KMS-11 (cell line): ENCODE measurements at regions not wholly inside any gene's neighbourhood (a gene's known extent, or its start where the extent isn't known, plus 50 kb on each side); places are given as distances from the start of the nearest gene placed in this dataset.

Experiments
- H2AFZ ChIP-seq: fragments of 200-600 bp; sonication (generic); 2 replicates; pipeline ENCODE4 v1.6.1; 2016; ENCODE audit warnings: antibody characterized with exemption, mixed run types, low read depth
- H3K27ac ChIP-seq: fragments of 200-600 bp; sonication (generic); 2 replicates; pipeline ENCODE4 v1.6.1; 2016; ENCODE audit warnings: mild to moderate bottlenecking, mixed run types
- H3K27me3 ChIP-seq: fragments of 200-600 bp; sonication (generic); 2 replicates; pipeline ENCODE4 v1.6.1; 2017; ENCODE audit warnings: mild to moderate bottlenecking, low read depth, mixed run types, moderate library complexity; ENCODE audit not compliant: insufficient read depth
- H3K36me3 ChIP-seq: fragments of 200-600 bp; sonication (generic); 2 replicates; pipeline ENCODE4 v1.6.1; 2017; ENCODE audit warnings: mild to moderate bottlenecking, mixed run types; ENCODE audit not compliant: insufficient read depth
- H3K4me1 ChIP-seq: fragments of 200-600 bp; sonication (generic); 2 replicates; pipeline ENCODE4 v1.6.1; 2016; ENCODE audit warnings: mild to moderate bottlenecking, low read depth, mixed run types; ENCODE audit not compliant: poor library complexity, severe bottlenecking
- H3K4me2 ChIP-seq: fragments of 200-600 bp; sonication (generic); 2 replicates; pipeline ENCODE4 v1.7.0; 2016; ENCODE audit warnings: mild to moderate bottlenecking, mixed run types
- H3K4me3 ChIP-seq: fragments of 200-600 bp; sonication (generic); IDR thresholded peaks from 2 replicates; pipeline ENCODE4 v1.6.1; 2017; ENCODE audit warnings: low read depth, low read length, mixed read lengths; ENCODE audit not compliant: insufficient read depth
- H3K79me2 ChIP-seq: fragments of 200-600 bp; sonication (generic); 2 replicates; pipeline ENCODE4 v1.6.1; 2016; ENCODE audit warnings: low read depth, mixed run types; ENCODE audit not compliant: insufficient read depth
- H3K9ac ChIP-seq: fragments of 200-600 bp; sonication (generic); 2 replicates; pipeline ENCODE4 v1.6.1; 2016; ENCODE audit warnings: mild to moderate bottlenecking, mixed run types
- H4K20me1 ChIP-seq: fragments of 200-600 bp; sonication (generic); 2 replicates; pipeline ENCODE4 v1.6.1; 2016; ENCODE audit warnings: mild to moderate bottlenecking, mixed run types; ENCODE audit not compliant: insufficient read depth
- CTCF ChIP-seq: fragments of 200-600 bp; sonication (generic); conservative IDR thresholded peaks from 2 replicates; pipeline ENCODE4 v1.6.1; 2017; ENCODE audit warnings: low read depth, mild to moderate bottlenecking, antibody characterized with exemption, low read length, moderate library complexity, mixed read lengths

- no peaks in the 10 kb centered on the region for H3K27me3 ChIP-seq
- H3K4me3 ChIP-seq: no peak overlapping the region
- H3K36me3 ChIP-seq: no peaks in the 10 kb centered on the region
- H3K27ac ChIP-seq: no peak overlapping the region
- no peaks in the 10 kb centered on the region for H3K79me2 ChIP-seq
- no peak overlapping the region for H2AFZ ChIP-seq
- H3K9ac ChIP-seq: no peak overlapping the region
- H3K4me2 ChIP-seq: no peak overlapping the region
- no peak for TF ChIP-seq CTCF
- no peaks in the 10 kb centered on the region for H3K4me1 ChIP-seq
- no peaks in the 10 kb centered on the region for H4K20me1 ChIP-seq
Measured at GRCh38 chr18:71238974-71239624, 950.3 kb downstream of the SOCS6 start.

- no peaks in the 10 kb centered on the region for H3K36me3 ChIP-seq
- no peaks in the 10 kb centered on the region for H3K79me2 ChIP-seq
- H4K20me1 ChIP-seq: no peaks in the 10 kb centered on the region
- no peak overlapping the region for H3K4me2 ChIP-seq
- no peaks in the 10 kb centered on the region for H3K4me1 ChIP-seq
- no peak overlapping the region for H3K9ac ChIP-seq
- no peaks in the 10 kb centered on the region for H3K27me3 ChIP-seq
- no peak overlapping the region for H3K27ac ChIP-seq
- no peak overlapping the region for H2AFZ ChIP-seq
- TF ChIP-seq CTCF: no peak
- H3K4me3 ChIP-seq: no peak overlapping the region
Measured at GRCh38 chr18:71237641-71238040, 948.8 kb downstream of the SOCS6 start.

- Histone ChIP-seq H3K4me2 (no peak overlapping the region), H3K4me1 (no peaks in the 10 kb centered on the region), H3K36me3 (no peaks in the 10 kb centered on the region), H3K27me3 (no peaks in the 10 kb centered on the region), H3K4me3 (no peak overlapping the region), H3K9ac (no peak overlapping the region), H3K27ac (no peak overlapping the region), H2AFZ (no peak overlapping the region), H3K79me2 (no peaks in the 10 kb centered on the region), H4K20me1 (no peaks in the 10 kb centered on the region)
- no peak for TF ChIP-seq CTCF
Measured at GRCh38 chr18:71233177-71233576, 944.3 kb downstream of the SOCS6 start.

GRCh38 chr18:71223486-71223885 is 934.6 kb downstream of the SOCS6 start:
- Histone ChIP-seq H3K27me3 (no peaks in the 10 kb centered on the region), H3K4me1 (no peaks in the 10 kb centered on the region), H3K4me3 (no peak overlapping the region), H3K27ac (no peak overlapping the region), H3K4me2 (no peak overlapping the region), H2AFZ (no peak overlapping the region), H4K20me1 (no peaks in the 10 kb centered on the region), H3K36me3 (no peaks in the 10 kb centered on the region), H3K79me2 (no peaks in the 10 kb centered on the region), H3K9ac (no peak overlapping the region)
- no peak for TF ChIP-seq CTCF
